Epithelial cell of prostate (primary cell): ENCODE measurements at regions not wholly inside any gene's neighbourhood (a gene's known extent, or its start where the extent isn't known, plus 50 kb on each side); places are given as distances from the start of the nearest gene placed in this dataset.

ENCODE experiments used
- DNase-seq: peaks from one replicate; pipeline ENCODE4 v3.0.0-alpha.2; 2011; ENCODE audit warnings: low read depth, low spot score
- H3K27ac ChIP-seq: fragments of 450-650 bp; 2 replicates; pipeline ENCODE4 v1.5.1; 2017; ENCODE audit warnings: mild to moderate bottlenecking

GRCh38 chrX:22392133-22392948 lies 119.6 kb downstream of the CBLL2 start:
- DNase-seq: no peak
- no peak overlapping the region for H3K27ac ChIP-seq

DNA sequence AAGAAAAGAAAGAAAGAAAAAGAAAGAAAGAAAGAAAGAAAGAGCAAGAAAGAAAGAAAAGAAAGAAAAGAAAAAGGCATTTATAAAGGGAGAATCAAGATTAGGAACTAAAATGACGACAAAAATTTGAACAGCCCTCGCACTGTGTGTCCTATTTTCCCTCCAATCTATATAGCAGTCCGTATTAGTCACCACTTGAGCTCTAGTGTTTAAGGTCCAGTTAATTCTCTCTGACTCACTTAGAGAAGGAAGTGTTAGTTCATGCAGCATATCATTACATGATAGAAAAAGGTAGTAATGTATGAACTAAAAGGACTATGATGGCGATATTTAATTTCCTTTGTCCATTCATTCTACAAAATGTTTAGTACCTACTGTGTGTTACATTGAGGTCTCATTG lies 122.7 kb downstream of the CBLL2 start:
- no peak for DNase-seq

GRCh38 chrX:22396408-22396807 lies 123.7 kb downstream of the CBLL2 start:
- H3K27ac ChIP-seq: peak overlapping the region; percentile 14
- DNase-seq: no peak

More for the DNA sequence above, 122.7 kb downstream of the CBLL2 start:
- H3K27ac ChIP-seq: peak overlapping the region; percentile 18

DNA sequence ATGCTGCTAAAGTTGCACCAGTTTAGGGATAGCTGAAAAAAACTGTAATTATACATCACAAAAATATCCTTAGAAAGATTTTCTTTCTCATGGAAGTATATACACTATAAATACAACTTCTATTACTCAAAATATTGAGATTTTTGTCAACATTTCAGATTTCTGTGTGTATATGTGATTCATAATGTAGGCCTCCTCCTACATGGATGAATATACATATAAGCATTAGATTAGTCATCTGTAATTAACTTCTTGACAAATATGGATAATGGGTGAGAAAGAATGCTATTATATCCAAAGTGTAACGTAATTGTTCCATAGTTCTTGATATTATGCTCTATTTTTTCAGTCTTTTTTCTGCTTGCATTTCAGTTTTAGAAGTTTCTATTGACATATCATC lies 124.9 kb downstream of the CBLL2 start:
- DNase-seq: no peak
- peak overlapping the region; percentile 63 for H3K27ac ChIP-seq

DNA sequence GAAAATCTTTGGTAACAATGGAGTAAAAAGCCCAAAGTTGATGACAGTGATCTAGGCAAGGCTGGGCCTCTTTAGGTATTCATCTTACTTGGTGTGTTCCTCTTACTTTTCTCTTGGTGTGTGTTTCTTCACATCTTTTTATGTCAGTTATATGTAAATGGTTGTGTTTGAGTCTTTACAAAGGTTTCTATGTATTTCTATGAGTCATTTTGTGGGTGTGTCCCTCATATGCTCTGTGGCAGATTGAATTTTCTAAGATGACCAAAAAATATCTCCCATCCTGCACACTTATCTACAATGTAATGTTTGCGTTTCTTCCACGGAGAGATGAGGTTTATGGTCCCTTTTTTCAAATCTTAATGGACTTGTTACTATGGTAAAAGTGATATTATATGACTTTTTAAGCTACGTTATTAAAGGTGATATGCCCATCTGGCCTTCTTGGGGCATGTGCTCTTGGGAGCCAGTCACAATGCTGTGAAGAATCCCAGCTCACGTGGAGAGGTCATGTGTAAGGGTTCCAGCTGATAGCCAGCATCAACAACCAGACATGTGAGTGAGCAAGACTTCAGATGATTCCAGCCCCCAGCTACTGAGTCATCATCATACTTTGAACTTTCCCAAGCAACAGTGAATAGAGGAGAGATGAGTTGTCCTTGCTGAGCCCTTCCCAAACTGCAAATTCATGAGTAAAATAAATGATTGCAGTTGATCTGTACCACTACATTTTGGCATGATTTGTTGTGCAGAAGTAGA lies 126.9 kb downstream of the CBLL2 start:
- H3K27ac ChIP-seq: peak overlapping the region; percentile 63
- peak; percentile 36 for DNase-seq

GRCh38 chrX:22404297-22404696 lies 131.6 kb downstream of the CBLL2 start:
- no peak overlapping the region for H3K27ac ChIP-seq
- DNase-seq: no peak

- no peak overlapping the region for H3K27ac ChIP-seq
- DNase-seq: no peak
These were observed 133.6 kb downstream of the CBLL2 start for GRCh38 chrX:22406201-22406737.

GRCh38 chrX:22409418-22409817 lies 136.7 kb downstream of the CBLL2 start:
- H3K27ac ChIP-seq: no peak overlapping the region
- no peak for DNase-seq

GRCh38 chrX:22424122-22424915 lies 151.6 kb downstream of the CBLL2 start:
- H3K27ac ChIP-seq: peak overlapping the region; percentile 70
- DNase-seq: no peak

DNA sequence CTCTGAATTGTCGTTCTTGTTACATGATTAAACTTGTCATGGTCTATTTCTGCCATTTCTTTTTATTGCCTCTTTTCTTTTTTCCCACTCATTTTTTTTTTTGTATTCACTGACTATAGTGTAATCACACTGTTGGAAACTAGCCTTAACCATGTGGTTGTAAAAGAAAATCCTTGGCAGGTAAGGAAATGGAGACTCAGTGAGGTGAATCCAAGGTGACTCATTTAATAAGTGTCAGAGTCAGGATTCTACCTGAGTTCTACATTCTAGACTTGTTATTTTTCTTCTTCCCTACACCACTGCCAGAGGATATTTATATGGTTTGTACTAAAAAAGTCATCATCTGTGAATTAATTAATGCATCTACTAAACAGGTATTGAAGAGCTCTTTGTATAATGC lies 152.2 kb downstream of the CBLL2 start:
- DNase-seq: no peak
- peak overlapping the region; percentile 70 for H3K27ac ChIP-seq

DNA sequence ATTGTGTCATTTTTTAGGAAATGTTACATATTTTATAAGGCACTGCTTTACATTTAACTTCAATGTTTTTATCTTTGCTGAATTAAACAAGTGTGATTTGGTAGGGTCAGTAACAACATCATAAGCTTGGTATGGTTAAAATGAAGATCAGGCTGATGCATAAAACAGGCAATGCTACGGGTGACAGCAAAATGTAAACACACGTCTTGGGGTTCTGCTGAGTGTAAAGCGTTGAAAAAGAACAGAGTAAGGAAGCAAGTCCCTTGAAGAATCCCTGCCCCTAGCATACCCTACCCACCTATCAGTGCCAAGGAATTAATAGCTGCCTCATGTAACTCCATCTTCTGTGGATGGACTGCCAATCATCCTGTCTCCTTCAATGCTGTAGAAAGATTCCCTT lies 157.0 kb downstream of the CBLL2 start:
- no peak for DNase-seq
- H3K27ac ChIP-seq: no peak overlapping the region

- DNase-seq: no peak
- no peak overlapping the region for H3K27ac ChIP-seq
These were observed 158.0 kb downstream of the CBLL2 start for GRCh38 chrX:22430701-22431100.

DNA sequence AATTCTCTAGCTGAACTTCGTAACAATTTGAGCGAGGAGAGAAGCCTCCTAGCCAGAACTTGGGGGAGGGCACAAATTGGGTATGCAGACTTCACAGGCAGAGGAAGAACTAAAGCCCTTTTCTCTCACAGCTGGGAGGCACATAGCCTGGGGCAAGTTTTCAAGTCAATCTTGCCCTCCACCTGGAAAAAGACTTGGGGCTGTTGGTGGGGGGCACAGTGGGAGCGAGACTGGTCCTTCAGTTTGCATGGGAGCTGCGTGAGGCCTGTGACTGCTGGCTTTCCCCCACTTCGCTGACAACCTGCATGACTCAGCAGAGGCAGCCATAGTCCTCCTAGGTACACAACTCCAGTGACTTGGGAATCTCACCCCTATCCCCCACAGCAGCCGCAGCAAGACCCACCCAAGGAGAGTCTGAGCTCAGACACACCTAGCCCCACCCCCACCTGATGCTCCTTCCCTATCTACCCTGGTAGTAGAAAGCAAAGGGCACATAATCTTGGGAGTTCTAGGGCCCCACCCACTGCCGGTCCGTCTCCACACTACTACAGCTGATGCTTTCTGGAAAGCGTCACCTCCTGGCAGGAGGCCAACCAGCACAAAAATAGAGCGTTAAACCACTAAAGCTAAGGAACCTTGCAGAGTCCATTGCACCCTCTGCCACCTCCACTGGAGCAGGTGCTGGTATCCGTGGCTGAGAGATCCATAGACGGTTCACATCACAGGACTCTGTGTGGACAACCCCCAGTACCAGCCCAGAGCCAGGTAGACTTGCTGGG lies 160.8 kb downstream of the CBLL2 start:
- H3K27ac ChIP-seq: no peak overlapping the region
- DNase-seq: no peak

DNA sequence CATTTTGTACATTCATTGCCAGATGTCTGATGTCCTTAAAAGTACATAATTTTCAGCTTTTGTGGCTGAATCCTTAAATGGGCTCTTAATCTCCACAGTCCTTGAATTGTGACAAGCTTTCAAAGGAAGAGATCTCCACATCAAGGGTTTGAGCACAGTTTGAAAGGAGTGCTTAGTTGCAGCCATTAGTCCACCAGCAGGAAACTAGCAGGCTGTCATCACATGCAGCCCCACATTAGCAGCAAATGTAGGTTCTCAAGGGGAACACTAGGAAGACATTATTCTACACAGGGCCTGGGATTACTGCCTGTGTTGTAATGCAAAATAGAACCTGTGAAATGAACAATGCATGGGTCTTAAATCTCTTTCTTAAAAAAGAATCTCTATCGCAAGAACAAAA lies 173.2 kb downstream of the CBLL2 start:
- DNase-seq: no peak
- no peak overlapping the region for H3K27ac ChIP-seq

GRCh38 chrX:22462959-22463358 lies 190.2 kb downstream of the CBLL2 start:
- H3K27ac ChIP-seq: no peak overlapping the region
- DNase-seq: no peak

DNA sequence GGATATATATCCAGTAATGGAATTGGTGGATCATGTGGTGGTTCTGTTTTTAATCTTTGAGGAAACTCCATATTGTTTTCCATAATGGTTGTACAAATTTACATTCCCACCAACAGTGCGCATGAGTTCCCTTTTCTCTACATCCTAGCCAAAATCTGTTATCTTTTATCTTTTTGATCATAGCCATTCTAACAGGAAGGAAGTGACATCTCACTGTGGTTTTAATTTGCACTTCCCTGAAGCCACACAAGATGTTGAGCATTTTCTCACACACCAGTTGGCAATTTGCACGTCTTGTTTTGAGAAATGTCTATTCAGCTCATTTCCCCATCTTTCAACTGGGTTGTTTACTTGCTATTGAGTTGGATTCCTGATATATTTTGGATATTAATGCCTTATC lies 194.9 kb downstream of the CBLL2 start:
- DNase-seq: no peak

GRCh38 chrX:22481436-22481835 lies 208.7 kb downstream of the CBLL2 start:
- H3K27ac ChIP-seq: no peak overlapping the region
- no peak for DNase-seq

More for the DNA sequence above, 194.9 kb downstream of the CBLL2 start:
- H3K27ac ChIP-seq: no peak overlapping the region

DNA sequence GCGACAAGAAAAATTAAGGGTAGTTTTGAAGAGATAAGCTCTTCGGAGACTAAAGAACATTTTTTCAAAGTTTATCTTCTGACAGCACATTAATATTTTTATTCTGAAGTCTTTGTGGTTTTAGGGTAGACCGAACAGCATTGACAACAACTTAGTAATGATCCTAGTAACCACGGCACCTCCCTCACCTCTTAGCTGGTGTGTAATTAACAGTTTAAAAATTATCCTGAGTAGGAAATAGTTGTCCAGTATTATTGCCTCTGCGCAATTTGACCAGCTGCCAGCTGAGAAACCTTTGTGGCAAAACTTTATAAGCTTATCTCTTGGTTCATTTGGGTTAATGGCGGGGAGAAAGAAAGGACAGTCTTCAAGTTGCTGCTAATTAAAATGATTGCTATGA lies 213.6 kb downstream of the CBLL2 start:
- H3K27ac ChIP-seq: no peak overlapping the region
- DNase-seq: no peak

DNA sequence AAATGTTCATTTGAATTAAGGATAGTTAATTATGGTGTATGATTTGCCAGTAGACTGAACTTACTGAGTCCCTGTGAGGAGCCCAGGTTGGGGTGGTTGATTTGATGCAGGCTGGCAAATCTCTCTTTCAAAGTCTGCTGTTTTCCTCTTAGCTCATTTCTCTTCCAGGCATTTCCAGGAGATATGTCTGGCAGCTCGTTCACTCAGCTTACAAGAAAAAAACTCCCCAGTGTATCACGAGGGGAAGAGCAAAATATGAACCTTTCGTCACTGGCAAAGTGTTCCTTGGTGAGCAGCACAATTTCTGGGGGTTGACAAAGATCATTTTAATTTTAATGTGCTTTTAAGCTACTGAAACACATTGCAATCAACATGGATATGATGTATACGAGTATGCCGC lies 244.2 kb downstream of the CBLL2 start:
- H3K27ac ChIP-seq: no peak overlapping the region
- DNase-seq: no peak
